Breast epithelium (tissue), 3 donors: ENCODE measurements at regions not wholly inside any gene's neighbourhood (a gene's known extent, or its start where the extent isn't known, plus 50 kb on each side); places are given as distances from the start of the nearest gene placed in this dataset.

Experiments used
- CTCF ChIP-seq, 3 donors: fragments of 450-650 bp; IDR thresholded peaks; one replicate each; pipeline ENCODE4 v1.5.1; 2016 to 2017; ENCODE audit warnings: antibody characterized with exemption in 3 of 3, mild to moderate bottlenecking in 3 of 3, moderate library complexity in 3 of 3
- POLR2AphosphoS5 ChIP-seq, 3 donors: sonication (generic); formaldehyde crosslinking; IDR thresholded peaks; one replicate each; pipeline ENCODE4 v1.6.1; 2017; ENCODE audit warnings: antibody characterized with exemption in 3 of 3

GRCh38 chr3:81886081-81886480 is 124.6 kb upstream of the GBE1 start:
- no peak for TF ChIP-seq CTCF (IDR thresholded peaks at IDR 0.05)
- TF ChIP-seq POLR2AphosphoS5 (IDR thresholded peaks at IDR 0.05), result no peak
